ENCODE measurements at regions not wholly inside any gene's neighbourhood (a gene's known extent, or its start where the extent isn't known, plus 50 kb on each side); places are given as distances from the start of the nearest gene placed in this dataset.
A peak's percentile ranks its signal among the peaks of the same experiment; 100 is the strongest.
"Not testable (repeated sequence)": the region's sequence is repeated elsewhere in the genome, so short reads cannot be mapped to it uniquely, and the experiment has no call there.

- DNase-seq, result no peak
These were observed 170.0 kb downstream of the SEMA6D start for GRCh38 chr15:47887241-47887800.

GRCh38 chr15:47888385-47889100 is 171.2 kb downstream of the SEMA6D start:
- DNase-seq, result no peak

DNA sequence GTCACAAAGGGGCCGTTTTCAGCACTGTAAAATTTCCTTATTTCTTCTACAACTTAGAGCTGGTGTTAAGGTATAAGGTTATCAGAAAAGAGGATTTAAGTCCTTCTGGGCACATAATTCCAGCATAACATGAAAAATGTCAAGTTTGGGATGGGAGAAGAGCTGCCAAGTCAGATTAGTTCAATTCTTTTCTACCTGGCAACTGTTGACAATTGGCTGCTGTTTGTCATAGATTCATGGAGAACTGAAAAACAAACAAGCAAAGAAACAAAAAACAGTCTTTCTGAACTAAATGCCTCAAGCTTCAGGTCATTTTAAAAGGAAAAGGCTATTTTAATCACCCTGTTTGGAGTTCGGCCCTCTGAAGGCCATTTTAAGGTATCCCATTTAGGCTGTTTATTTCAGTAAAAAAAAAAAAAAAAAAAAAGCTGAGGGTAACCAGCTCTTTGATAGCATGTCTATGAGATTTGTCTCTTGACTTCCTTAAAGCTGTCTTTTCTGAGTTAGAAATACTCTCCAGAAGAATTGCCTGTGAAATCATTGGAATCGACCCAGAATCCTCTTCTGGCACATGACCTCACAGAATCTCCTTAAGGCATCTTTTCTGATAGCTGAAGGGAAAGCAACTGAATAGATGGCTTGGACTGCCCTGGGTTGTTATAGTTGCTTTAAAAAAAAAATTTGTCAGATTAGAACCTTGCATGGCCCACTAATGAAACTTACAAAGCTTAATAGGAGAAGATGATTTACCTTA is 173.3 kb downstream of the SEMA6D start:
- DNase-seq, result no peak

DNA sequence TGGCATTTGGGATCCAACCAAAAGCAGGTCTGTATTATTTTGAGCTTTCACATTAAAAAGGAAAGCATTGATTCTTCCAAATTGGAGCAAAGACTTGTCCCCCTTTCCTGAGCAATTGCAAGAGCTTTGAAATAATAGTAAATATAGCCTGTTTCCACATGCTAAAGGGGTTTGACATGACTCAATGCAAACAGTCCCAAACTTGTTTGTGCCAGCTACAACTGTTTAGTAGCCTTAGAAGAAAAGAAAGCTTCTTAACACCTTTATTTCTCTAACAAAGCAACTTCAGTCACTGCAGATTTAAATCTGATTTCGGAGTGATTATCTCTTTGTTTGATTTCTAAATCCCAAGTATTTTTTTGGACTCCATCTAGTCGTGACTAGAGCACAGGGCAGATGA is 180.2 kb downstream of the SEMA6D start:
- DNase-seq, result no peak

DNA sequence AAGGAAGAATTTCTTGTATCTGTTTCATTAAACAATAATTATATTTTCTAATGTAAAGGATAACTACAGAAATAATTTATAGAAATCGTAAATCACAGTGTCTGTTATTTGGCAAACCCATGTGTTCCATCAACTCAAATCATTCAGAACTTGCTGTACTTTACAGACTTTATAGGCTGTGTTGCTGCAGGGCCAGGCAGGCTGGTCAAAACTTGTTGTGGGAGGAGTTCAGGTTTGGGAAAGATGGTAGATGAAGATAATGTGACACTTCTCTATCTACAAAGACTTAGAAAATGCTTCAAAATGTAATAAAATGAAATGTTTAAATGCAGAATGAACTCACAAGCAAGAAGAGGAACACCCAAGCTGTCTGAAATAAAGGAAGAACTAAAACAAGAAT is 183.4 kb downstream of the SEMA6D start:
- no peak for DNase-seq

- no peak for DNase-seq
These were observed 186.1 kb downstream of the SEMA6D start for GRCh38 chr15:47903368-47903767.

GRCh38 chr15:47908486-47908885 is 191.2 kb downstream of the SEMA6D start:
- no peak for DNase-seq

DNA sequence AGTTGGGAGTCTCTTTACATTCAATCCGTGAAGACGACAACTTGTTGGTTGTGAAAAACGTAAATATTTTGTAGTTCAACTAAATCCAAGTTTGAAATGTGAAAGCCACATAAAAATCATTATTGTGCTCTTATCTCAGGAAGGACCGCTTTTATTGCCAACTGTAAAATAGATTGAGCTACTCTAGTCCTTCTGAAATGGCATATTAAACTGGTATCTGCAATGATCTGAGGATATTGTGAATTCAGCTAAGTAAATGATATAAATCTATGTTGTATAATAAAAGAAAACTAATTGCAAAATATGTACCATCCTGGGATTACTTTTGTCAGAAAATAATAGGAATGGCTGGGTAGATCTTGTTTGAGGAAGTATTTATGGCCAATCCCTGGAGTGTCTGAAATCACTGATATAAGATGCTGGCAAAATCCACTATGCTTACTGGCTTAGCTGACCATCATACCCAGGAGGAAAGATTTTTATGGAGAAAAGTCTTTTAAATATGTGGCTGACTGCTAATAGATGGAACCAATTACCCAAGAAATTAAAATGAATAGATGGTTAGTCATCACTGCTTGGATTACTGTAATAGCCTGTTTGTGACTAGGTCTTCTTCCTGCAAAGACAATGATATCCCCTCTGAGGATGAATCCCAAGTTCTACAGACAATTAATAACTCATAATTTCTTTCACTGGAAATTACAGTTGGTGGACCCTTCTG is 191.8 kb downstream of the SEMA6D start:
- no peak for DNase-seq

- not testable (repeated sequence) for DNase-seq
These were observed 195.6 kb downstream of the SEMA6D start for GRCh38 chr15:47912910-47913309.

DNA sequence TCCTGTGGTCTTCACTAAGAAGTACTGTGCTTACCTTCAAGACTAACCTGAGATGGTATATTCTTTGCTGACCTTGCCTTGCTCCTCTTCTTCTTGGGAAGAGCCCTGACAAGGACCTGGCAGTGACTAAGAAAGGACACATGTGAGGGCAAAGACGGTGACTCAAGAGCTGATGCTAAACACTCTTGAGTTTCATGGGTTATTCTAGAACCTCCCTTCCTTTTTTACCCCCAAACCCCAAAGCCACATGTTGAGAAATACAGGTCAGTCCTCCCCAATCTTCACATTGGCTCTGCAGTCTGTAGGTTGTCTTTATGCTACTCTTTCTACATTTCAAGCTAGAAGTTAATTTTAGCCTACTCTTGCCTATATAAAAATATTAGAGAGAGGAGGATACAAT is 200.6 kb downstream of the SEMA6D start:
- no peak for DNase-seq

DNA sequence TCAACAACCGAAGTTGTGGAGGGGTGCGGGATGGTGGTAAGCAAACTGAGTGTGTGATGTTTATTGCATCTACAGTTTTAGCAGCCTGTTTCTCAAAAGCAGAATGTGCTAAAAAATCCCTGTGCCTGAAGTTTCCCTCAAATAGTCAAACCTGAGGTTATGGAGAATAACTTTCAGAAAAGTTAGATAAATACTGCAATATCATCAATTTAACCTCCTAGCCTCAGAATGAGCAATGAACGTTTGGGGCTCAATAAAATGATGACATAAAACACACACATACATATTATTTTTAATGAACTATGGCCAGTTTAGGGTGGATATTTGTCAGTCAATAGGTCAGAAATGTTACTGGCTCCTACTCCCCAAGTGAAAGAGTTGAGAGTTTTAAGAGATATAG is 201.6 kb downstream of the SEMA6D start:
- no peak for DNase-seq

GRCh38 chr15:47924381-47924780 is 196.4 kb upstream of the SLC24A5 start:
- DNase-seq, result no peak

DNA sequence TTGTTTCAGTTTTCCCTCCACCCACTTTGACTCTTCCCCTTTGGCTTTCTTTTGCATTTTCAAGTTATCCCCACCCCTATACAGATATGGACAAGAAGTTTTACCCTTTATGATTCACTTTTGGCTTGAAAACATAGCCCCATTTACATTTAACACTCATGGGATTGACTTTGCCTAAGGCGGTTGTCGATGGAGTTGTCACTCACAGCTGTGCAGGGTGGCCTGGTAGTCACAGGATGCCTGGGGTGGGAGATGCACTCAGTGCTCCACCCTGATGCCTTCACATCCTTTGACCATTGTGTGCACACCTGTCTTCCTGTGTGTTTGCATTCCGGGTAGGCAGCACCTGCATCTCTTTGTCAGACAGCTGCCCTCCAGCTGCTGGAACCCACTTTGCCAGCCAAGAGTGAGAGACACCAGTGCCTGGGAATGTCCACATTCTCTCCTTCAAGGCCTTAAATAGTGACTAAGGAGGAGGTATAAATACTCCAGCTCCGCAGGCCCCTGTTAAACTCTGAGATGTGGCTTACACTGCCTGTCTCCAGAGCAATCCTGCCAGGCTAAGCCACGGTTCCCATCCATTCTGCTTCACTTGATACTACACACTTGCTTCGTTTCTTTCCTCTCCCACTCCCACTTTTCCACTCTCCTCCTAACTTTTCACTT is 191.5 kb upstream of the SLC24A5 start:
- DNase-seq, result no peak

DNA sequence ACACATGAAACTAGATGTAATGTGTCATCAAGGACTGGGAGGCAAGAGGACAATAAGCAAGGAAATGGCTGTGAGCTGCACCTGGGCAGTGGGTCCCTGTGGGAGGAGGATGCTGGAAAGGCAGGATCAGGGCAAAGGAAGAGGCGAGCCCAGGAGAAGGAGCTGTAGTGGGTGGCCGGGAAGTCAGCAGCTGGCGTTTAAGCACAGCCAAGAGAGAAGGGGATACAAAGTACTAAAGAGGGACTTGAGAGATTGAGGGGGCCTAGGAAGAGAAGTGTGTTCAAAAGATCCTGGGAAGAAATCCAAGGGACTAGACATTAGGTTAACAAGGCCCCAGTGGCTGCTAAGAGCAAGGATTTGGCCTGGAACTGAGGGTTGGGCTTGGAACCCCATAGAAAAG is 188.5 kb upstream of the SLC24A5 start:
- DNase-seq, result peak; percentile 74

DNA sequence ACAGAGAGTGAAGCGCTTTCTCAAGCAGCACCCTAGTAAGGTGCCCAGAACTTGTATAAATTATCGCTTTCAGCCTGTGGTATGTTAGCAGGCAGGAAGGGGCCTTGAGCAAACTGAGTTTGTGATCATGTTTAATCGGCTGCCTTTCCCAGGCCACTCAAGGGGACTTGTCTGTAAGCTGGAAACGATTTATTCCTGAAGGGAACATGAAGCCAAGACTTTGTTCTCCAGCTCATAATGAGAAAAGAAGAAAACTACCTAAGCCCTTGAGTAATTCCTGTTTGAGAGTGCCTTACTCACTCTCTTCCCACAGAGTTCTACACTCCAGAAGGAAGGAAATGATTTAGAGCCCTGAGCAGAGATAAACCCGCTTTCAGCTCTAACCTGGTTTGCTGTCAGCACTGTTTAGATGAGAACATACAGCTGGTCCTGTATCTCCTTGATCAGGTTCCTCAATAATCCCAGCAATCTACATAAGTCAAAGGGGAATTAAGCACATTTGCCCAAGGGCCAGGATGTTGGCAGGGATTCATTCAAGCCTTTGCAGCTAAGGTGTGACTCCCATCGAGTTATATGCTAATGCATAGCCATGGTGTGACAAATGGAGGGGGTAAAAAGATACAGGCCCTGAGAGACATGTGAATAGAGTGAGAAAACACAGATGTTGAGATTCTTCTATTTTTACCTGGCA is 187.7 kb upstream of the SLC24A5 start:
- DNase-seq, result no peak

GRCh38 chr15:47933865-47934264 is 186.9 kb upstream of the SLC24A5 start:
- no peak for DNase-seq

DNA sequence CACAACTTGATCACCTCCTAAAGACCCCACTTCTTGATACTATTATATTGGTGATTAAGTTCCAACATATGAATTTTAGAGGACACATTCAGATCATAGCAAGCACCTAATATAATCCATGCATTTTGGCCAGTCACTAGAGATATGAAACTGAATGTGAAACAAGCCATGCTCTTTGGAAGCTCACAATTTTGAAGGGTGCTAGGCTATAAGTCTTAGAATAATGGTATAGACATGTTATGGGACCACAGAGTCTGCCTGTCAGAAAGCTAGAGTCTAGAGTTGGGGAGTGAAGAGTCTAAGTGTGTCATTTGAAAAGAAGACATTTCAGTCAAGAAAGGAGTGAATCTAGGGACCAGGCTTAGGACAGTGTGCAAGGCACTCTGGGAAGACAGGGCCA is 186.4 kb upstream of the SLC24A5 start:
- no peak for DNase-seq

GRCh38 chr15:47937834-47938233 is 183.0 kb upstream of the SLC24A5 start:
- DNase-seq, result no peak

DNA sequence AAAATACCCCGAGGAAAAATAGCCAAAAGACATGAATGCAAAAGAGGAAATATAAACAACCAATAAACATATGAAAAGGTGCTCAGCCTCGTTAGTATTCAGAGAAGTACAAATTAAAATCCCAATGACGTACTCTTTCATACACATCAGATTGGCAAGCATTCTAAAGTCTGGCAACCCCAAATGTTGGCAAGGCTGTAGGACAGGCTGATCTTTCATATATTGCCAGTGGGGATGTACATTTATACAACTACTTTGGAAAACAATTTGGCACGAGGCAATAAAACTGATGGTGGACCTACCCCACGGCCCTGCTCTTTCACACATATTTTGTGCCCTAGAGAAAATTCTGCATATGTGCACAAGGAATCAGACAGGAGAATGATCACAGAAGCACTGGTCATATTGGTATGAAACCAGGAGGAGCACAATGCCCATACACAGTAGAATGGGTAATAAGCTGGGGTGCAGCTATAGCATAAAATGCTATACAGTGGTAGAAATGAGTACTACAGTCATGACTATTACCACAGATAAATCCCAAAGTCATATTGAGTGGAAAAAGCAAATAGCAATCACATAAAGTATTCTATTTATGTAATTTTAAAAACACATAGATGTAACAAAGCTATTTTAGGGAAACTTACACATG is 176.0 kb upstream of the SLC24A5 start:
- DNase-seq, result no peak

DNA sequence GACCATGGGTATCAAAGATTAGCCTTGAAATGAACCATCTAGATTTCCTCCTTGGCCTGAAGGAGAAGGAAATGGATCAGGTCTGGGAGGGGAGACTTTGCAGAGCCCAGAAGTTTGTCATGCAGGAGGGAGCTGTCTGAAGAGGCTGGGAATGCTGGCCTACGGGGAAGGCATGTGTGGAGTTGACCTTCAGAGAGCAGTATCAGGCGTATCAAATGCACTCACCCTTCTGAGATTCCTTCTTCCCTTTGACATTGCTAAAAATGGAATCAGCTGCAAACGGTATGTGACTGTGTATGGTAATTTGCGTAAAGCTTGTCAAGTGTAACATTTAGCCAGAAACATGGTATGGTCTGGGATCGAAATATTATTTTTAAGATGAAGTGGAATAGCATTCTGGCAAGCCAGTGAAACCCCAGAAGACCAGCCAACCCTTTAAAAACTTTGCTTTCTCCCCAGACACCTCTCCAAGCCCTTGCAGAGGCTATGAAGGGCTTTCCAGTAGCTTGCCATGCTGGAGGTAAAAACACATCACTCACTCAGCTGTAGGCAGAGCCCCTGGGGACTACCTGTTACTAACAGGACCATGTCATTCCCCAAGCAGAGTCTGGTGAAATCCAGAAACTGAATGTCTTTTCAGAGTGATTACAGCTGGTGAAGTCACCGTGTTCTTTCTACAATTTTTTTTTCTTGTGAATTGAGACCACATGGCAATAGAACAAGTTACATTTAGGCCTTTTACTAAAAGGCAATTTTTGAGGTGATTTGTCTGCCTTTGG is 174.7 kb upstream of the SLC24A5 start:
- DNase-seq, result no peak

DNA sequence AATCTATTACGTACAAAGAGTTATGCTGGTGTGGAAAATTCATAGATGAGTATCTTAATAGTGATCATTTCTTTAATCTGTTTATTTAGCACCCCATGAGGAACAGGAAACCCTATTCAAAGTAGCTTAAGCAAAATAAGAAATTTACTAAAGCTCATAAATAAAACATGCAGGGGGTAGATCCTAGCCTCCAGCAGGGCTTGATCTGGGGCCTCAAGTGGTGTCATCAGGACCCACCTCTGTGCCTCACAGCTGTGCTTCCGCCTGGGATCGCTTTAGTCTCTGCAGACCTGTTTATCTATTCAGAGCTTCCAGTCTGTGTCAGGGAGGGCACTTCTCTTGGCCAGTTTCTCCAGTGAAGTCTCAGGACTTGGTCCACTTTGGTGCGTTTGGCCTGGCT is 171.0 kb upstream of the SLC24A5 start:
- no peak for DNase-seq

Measured in right forelimb (tissue), 1 donor.